ENCODE measurements at regions not wholly inside any gene's neighbourhood (a gene's known extent, or its start where the extent isn't known, plus 50 kb on each side); places are given as distances from the start of the nearest gene placed in this dataset.

DNA sequence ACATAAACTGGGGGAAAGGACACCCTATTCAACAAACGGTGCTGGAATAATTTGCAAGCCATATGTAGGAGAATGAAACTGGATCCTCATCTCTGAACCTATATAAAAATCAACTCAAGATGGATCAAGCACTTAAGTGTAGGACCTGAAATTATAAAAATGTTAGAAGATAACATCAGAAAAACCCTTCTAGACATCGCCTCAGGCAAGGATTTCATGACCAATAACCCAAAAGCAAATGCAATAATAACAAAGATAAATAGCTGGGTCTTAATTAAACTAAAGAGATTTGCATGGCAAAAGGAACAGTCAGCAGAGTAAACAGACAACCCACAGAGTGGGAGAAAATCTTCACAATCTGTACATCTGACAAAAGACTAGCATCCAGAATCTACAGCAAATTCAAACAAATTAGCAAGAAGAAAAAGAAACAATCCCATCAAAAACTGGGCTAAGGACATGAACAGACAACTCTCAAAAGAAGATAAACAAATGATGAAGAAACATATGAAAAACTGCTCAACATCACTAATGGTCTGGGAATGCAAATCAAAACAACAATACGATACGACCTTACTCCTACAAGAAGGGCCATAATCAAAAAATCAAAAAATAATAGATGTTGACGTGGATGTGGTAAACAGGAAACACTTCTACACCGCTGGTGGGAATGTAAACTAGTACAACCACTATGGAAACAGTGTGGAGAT lies 408.7 kb downstream of the CNTN6 start:
- TF ChIP-seq, protein P1, sequence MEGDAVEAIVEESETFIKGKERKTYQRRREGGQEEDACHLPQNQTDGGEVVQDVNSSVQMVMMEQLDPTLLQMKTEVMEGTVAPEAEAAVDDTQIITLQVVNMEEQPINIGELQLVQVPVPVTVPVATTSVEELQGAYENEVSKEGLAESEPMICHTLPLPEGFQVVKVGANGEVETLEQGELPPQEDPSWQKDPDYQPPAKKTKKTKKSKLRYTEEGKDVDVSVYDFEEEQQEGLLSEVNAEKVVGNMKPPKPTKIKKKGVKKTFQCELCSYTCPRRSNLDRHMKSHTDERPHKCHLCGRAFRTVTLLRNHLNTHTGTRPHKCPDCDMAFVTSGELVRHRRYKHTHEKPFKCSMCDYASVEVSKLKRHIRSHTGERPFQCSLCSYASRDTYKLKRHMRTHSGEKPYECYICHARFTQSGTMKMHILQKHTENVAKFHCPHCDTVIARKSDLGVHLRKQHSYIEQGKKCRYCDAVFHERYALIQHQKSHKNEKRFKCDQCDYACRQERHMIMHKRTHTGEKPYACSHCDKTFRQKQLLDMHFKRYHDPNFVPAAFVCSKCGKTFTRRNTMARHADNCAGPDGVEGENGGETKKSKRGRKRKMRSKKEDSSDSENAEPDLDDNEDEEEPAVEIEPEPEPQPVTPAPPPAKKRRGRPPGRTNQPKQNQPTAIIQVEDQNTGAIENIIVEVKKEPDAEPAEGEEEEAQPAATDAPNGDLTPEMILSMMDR (IDR thresholded peaks at IDR 0.05; ENCODE audit: partially characterized antibody, unreplicated experiment) = no peak
- Mint-ChIP-seq H3K27ac (ENCODE audit: unreplicated experiment) (no peak overlapping the region), H3K4me3 (ENCODE audit: unreplicated experiment) (no peak overlapping the region), H3K36me3 (ENCODE audit: unreplicated experiment) (no peaks in the 10 kb centered on the region), H3K9me3 (ENCODE audit: unreplicated experiment) (no peaks in the 10 kb centered on the region), H3K27me3 (ENCODE audit: unreplicated experiment) (no peaks in the 10 kb centered on the region), H3K4me1 (ENCODE audit: low read depth, unreplicated experiment) (no peaks in the 10 kb centered on the region)
- DNase-seq = no peak

DNA sequence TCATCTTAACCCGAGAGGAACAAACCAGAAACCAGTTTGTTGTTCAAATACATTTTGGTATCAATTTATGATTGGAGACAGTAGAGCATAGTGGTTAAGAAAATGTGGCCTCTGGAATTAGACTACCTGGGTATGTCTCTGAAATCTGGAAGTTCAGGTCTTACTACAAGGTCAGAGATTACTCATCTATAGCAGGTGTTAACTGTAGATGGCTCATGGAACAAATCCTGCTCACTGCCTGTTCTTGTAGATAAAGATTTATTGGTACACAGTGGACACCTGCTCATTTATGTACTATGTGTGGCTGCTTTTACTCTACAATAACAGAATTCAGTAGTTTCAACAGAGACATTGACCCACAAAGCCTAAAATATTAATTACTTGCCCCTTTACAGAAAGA lies 413.3 kb downstream of the CNTN6 start:
- H3K27me3 Mint-ChIP-seq (ENCODE audit: unreplicated experiment) = no peaks in the 10 kb centered on the region
- H3K4me3 Mint-ChIP-seq (ENCODE audit: unreplicated experiment) = no peak overlapping the region
- TF ChIP-seq, protein P1 (IDR thresholded peaks at IDR 0.05; ENCODE audit: partially characterized antibody, unreplicated experiment) = no peak
- no peaks in the 10 kb centered on the region for H3K36me3 Mint-ChIP-seq (ENCODE audit: unreplicated experiment)
- no peak for DNase-seq
- H3K4me1 Mint-ChIP-seq (ENCODE audit: low read depth, unreplicated experiment) = no peaks in the 10 kb centered on the region
- no peaks in the 10 kb centered on the region for H3K9me3 Mint-ChIP-seq (ENCODE audit: unreplicated experiment)
- no peak overlapping the region for H3K27ac Mint-ChIP-seq (ENCODE audit: unreplicated experiment)

DNA sequence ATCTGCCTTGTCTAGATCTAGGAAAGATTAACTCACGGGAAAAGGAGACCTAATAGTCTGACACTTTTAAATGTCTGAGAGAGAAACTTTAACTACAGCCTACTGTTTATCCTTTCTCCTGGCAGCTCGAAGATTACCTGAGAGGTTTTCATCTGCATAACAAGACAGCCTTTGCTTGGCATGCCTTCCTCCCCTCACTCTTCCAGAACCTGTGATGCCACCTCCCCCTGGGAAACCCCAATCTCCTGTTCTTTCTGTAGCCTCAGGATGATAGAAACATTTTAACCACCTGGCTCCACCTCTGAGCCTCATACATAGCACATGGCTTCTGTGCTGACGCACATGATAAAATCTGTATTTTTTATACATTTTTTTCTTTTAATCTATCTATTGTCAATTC lies 420.8 kb downstream of the CNTN6 start:
- no peaks in the 10 kb centered on the region for H3K27me3 Mint-ChIP-seq (ENCODE audit: unreplicated experiment)
- no peak overlapping the region for H3K27ac Mint-ChIP-seq (ENCODE audit: unreplicated experiment)
- no peak overlapping the region for H3K4me3 Mint-ChIP-seq (ENCODE audit: unreplicated experiment)
- TF ChIP-seq, protein P1 (IDR thresholded peaks at IDR 0.05; ENCODE audit: partially characterized antibody, unreplicated experiment) = no peak
- no peaks in the 10 kb centered on the region for H3K4me1 Mint-ChIP-seq (ENCODE audit: low read depth, unreplicated experiment)
- no peaks in the 10 kb centered on the region for H3K36me3 Mint-ChIP-seq (ENCODE audit: unreplicated experiment)
- no peak for DNase-seq
- no peaks in the 10 kb centered on the region for H3K9me3 Mint-ChIP-seq (ENCODE audit: unreplicated experiment)

DNA sequence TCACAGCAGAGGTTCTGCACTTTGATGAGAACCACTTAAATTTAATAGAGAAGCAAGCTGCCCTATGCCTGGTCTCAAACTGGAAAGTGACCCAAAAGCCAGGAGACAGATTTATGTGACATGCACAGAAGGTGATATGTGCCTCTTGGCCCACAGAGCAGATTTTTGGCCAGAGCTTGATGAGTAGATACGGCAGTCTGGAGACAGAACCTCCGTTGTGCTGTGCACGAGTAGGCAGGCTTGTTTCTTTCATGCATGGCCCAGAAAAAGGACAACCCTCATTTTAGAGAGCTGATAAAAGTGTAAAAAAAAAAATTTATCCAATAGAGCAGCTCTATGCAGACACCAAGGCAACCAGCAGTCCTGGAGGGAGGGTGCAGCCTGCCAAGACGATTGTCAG lies 423.1 kb downstream of the CNTN6 start:
- no peak for DNase-seq
- Mint-ChIP-seq H3K4me3 (ENCODE audit: unreplicated experiment) (no peak overlapping the region), H3K27me3 (ENCODE audit: unreplicated experiment) (no peaks in the 10 kb centered on the region), H3K36me3 (ENCODE audit: unreplicated experiment) (no peaks in the 10 kb centered on the region), H3K27ac (ENCODE audit: unreplicated experiment) (no peak overlapping the region), H3K9me3 (ENCODE audit: unreplicated experiment) (no peaks in the 10 kb centered on the region), H3K4me1 (ENCODE audit: low read depth, unreplicated experiment) (no peaks in the 10 kb centered on the region)
- TF ChIP-seq, protein P1 (IDR thresholded peaks at IDR 0.05; ENCODE audit: partially characterized antibody, unreplicated experiment) = no peak

DNA sequence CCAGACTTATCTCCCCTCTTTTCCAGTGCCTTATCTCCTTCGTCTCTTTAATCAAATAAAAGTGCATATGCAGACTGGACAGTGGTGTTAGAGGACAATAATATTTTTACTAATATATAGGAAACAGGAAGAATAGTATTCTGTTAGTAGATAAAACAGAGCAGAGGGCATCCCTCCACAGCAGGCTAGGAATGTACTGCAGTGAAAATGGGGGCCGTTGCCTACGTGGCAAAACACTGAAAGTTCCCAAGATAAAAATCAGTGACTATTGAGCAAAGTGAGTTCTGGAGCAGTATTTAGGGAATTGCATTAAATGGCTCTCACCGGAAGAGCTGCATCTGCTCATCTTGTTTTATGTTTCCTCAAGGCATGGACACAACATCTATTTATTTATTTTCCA lies 435.0 kb downstream of the CNTN6 start:
- Mint-ChIP-seq H3K4me3 (ENCODE audit: unreplicated experiment) (no peak overlapping the region), H3K9me3 (ENCODE audit: unreplicated experiment) (peaks cover 2% of the 10 kb centered on the region), H3K4me1 (ENCODE audit: low read depth, unreplicated experiment) (no peaks in the 10 kb centered on the region), H3K27ac (ENCODE audit: unreplicated experiment) (no peak overlapping the region), H3K36me3 (ENCODE audit: unreplicated experiment) (no peaks in the 10 kb centered on the region), H3K27me3 (ENCODE audit: unreplicated experiment) (no peaks in the 10 kb centered on the region)
- DNase-seq = no peak
- TF ChIP-seq, protein P1 (IDR thresholded peaks at IDR 0.05; ENCODE audit: partially characterized antibody, unreplicated experiment) = no peak

Measured in glutamatergic neuron (in vitro differentiated cells).